ENCODE measurements at regions not wholly inside any gene's neighbourhood (a gene's known extent, or its start where the extent isn't known, plus 50 kb on each side); places are given as distances from the start of the nearest gene placed in this dataset.

- Histone ChIP-seq H3K4me1 (ENCODE audit: control insufficient read depth in 1 of 2, insufficient read depth in 1 of 2, low read depth in 1 of 2, low read length in 1 of 2) (no peaks in the 10 kb centered on the region), H3K36me3 (no peaks in the 10 kb centered on the region), H3K27ac (no peak overlapping the region), H3K27me3 (no peaks in the 10 kb centered on the region), H3K4me3 (ENCODE audit: low read depth in 1 of 2, low read length in 1 of 2) (no peak overlapping the region), H3K9me3 (no peaks in the 10 kb centered on the region)
- no peak for TF ChIP-seq CTCF (IDR thresholded peaks at IDR 0.05)
These were observed 62.7 kb upstream of the LSM14A start for GRCh38 chr19:34109596-34109995.

- TF ChIP-seq CTCF (IDR thresholded peaks at IDR 0.05), result no peak
- H3K27me3 ChIP-seq, result peaks cover 3% of the 10 kb centered on the region
- no peaks in the 10 kb centered on the region for H3K9me3 ChIP-seq
- no peaks in the 10 kb centered on the region for H3K4me1 ChIP-seq (ENCODE audit: control insufficient read depth in 1 of 2, insufficient read depth in 1 of 2, low read depth in 1 of 2, low read length in 1 of 2)
- H3K27ac ChIP-seq, result no peak overlapping the region
- H3K36me3 ChIP-seq, result no peaks in the 10 kb centered on the region
- H3K4me3 ChIP-seq (ENCODE audit: low read depth in 1 of 2, low read length in 1 of 2), result no peak overlapping the region
These were observed 53.2 kb upstream of the LSM14A start for GRCh38 chr19:34118879-34119748.

DNA sequence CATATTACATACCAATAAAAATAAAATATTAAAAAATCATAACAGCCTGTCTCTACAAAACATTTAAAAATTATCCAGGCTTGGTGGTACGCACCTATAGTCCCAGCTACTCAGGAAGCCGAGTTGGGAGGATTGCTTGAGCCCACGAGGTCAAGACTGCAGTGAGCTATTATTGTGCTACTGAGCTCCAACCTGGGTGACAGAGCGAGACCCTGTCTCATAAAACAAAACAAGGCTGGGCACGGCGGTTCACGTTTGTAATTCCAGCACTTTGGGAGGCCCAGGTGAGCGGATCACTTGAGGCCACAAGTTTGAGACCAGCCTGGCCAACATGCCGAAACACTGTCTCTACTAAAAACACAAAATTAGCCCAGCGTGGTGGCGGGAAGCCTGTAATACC, 52.2 kb upstream of the LSM14A start:
- no peak overlapping the region for H3K27ac ChIP-seq
- no peak for TF ChIP-seq CTCF (IDR thresholded peaks at IDR 0.05)
- peaks cover 3% of the 10 kb centered on the region for H3K27me3 ChIP-seq
- H3K4me3 ChIP-seq (ENCODE audit: low read depth in 1 of 2, low read length in 1 of 2), result no peak overlapping the region
- H3K36me3 ChIP-seq, result no peaks in the 10 kb centered on the region
- H3K4me1 ChIP-seq (ENCODE audit: control insufficient read depth in 1 of 2, insufficient read depth in 1 of 2, low read depth in 1 of 2, low read length in 1 of 2), result no peaks in the 10 kb centered on the region
- H3K9me3 ChIP-seq, result no peaks in the 10 kb centered on the region

DNA sequence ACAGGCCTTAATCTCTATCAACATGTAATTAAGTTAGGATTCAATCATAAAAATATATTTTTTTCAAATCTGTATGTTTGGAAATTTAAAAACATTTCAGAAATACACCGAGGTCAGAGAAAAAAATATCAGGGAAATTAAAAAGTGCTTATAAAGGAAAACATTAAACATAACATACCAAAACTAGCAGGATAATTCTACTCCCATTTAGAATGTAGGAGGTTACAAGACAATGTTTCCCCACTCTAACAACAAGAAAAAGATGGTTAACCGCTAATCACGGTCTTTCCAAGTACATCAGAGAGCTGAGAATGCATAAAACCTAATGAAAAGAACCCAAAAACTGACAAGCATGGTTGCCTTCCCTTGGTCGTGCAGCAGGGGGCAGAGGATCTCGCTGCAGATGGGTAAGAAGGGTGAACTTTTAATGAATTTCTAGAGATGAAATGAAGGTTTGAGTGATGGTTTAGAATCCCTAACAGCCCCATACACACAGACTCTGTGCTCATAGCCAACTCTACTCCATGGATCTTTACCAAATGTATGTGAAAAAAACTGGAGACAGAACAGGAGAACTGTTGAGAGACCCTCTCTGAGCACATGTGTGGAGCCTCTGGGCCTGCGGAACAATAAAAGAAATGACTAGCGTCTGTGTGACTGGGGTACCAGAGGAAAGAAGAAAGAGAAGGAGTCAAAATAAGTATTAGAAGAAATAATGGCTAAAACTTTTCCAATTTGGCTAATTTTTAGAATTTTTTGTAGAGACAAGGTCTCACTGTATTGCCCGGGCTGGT, 51.3 kb upstream of the LSM14A start:
- Histone ChIP-seq H3K27ac (no peak overlapping the region), H3K9me3 (no peaks in the 10 kb centered on the region), H3K27me3 (peaks cover 3% of the 10 kb centered on the region), H3K4me1 (ENCODE audit: control insufficient read depth in 1 of 2, insufficient read depth in 1 of 2, low read depth in 1 of 2, low read length in 1 of 2) (no peaks in the 10 kb centered on the region), H3K36me3 (no peaks in the 10 kb centered on the region), H3K4me3 (ENCODE audit: low read depth in 1 of 2, low read length in 1 of 2) (no peak overlapping the region)
- TF ChIP-seq CTCF (IDR thresholded peaks at IDR 0.05), result no peak

Data from neutrophil (primary cell).